ENCODE measurements at regions not wholly inside any gene's neighbourhood (a gene's known extent, or its start where the extent isn't known, plus 50 kb on each side); places are given as distances from the start of the nearest gene placed in this dataset.
"Not testable (repeated sequence)": the region's sequence is repeated elsewhere in the genome, so short reads cannot be mapped to it uniquely, and the experiment has no call there.

DNA sequence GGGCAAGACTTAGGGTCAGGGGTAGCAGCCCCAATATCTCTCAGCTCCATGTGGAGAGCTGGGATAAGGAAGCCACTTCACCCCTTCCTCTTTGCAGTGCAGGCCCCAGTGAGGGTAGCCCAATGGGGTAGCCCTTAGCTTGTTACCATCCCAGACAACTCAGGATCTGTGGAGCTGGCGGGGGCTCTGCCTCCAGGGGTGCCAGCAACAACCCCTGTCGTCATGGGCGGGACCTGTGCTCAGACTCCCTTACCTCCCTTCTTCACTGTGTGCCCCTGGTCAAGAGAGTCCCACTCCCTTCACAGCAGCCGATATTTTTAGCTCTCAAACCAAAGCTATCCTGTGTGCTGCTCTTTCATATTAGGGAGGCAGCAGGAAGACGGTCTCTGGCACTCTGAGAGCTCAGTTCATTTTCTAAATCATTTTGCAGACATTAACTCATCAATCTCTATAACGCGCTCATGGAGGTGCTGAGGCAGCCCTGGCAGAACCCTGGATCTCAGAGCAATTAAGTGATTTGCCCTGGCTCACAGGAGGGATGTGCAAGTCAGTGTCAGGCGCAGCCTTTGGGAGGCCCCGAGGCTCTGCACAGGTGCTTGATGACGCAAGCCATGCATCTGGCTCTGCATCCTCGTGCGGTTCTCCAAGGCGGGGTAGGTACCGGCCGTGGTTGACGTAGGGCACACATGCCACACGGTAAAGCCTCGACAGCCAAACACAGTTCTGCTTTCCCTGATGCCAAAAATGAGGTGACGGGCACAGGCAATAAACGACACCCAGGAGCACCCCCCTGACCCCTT, 357.6 kb downstream of the SHANK2 start:
- DNase-seq (ENCODE audit: low spot score) = no peak

- no peak for DNase-seq (ENCODE audit: low spot score)
These were observed 357.1 kb downstream of the SHANK2 start for GRCh38 chr11:70895366-70895670.

DNA sequence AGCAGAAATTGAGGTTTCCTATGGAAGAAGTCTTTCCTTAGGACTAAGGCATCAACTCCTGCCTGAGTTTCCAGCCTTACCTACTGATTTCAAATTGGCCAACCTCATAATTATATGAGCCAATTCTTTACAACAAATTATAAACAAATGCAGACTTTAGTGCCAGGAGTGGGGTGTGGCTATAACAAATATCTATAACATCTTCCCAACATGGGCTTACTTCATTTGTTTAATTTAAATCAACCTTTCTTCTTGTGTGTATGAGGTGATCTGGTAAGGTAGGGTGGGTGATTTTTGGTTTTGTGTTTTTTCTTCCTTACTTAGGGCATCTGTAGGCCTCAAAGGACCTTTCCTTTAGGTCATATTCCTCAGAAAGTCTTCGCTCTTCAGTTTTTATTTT, 354.9 kb downstream of the SHANK2 start:
- no peak for DNase-seq (ENCODE audit: low spot score)

GRCh38 chr11:70899616-70900015, 352.8 kb downstream of the SHANK2 start:
- DNase-seq (ENCODE audit: low spot score) = no peak

DNA sequence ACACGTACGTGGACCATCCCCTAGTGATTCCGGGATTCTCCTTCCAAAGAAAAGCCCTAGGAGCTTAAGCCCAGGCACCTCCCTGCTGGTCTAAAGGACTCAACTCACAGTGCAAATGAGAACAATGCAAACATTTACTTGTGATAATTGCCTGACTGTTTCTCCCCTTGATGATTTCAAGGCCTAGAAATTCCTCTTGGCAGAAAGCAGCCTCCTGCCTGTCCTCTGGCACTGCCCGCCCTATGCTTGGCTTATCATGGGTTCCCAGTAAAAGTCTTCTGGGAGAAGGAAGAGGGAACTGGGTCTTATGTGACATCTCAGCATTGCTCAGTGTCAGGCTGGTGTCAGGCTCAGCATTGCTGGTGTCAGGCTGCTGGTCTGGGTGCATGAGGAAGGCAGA, 351.8 kb downstream of the SHANK2 start:
- no peak for DNase-seq (ENCODE audit: low spot score)

GRCh38 chr11:70901951-70902521, 350.3 kb downstream of the SHANK2 start:
- no peak for DNase-seq (ENCODE audit: low spot score)

DNA sequence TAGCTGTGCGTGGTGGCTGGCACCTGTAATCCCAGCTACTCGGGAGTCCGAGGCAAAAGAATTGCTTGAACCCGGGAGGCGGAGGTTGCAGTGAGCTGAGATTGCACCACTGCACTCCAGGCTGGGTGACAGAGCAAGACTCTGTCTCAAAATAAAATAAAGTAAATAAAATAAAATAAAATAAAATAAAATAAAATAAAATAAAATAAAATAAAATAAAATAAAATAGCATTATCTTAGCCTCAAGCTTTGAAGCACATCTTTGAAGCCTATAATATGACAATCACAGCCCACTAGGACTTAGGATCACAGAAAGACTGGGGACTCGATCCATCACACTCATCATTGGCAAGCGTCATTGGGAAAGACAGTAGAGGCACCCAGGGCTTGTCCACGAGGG, 349.1 kb downstream of the SHANK2 start:
- DNase-seq (ENCODE audit: low spot score) = not testable (repeated sequence)

- DNase-seq (ENCODE audit: low spot score) = no peak
These were observed 346.3 kb downstream of the SHANK2 start for GRCh38 chr11:70906101-70906500.

GRCh38 chr11:70908223-70908622, 344.2 kb downstream of the SHANK2 start:
- no peak for DNase-seq (ENCODE audit: low spot score)

DNA sequence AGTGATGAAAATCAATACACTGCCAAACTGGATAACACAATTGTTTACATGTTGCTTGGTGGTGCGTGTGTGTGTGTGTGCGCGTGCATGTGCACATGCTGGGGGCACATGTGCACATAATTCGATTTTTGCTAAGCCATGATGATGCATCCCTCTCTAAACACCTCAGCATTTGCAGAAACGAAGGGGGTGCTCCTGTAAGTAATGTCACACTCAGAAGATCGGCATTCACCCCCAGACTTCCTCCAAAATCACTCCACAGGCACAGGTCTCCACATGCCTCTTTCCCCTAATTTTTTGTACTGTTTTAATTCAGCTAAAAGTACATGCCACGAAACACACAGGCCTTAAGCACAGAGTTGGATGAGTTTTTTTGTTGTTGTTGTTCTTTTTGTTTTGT, 341.5 kb downstream of the SHANK2 start:
- no peak for DNase-seq (ENCODE audit: low spot score)

DNA sequence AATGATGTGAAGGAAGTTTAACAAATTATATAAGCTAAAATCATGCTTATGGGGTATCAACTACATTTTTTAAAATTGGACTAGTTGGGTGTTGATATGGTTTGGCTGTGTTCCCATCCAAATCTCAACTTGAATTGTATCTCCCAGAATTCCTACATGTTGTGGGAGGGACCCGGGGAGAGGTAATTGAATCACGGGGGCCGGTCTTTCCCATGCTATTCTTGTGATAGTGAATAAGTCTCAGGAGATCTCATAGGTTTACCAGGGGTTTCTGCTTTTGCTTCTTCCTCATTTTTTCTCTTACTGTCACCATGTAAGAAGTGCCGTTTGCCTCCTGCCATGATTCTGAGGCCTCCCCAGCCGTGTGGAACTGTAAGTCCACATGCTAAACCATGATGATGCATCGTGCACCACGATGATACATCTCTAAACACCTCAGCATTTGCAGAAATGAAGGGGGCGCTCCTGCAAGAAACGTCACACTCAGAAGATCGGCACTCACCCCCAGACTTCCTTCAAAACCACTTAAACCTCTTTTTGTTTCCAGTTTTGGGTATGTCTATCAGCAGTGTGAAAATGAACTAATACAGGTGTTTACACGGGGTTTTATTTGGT, 340.0 kb downstream of the SHANK2 start:
- DNase-seq (ENCODE audit: low spot score) = no peak

DNA sequence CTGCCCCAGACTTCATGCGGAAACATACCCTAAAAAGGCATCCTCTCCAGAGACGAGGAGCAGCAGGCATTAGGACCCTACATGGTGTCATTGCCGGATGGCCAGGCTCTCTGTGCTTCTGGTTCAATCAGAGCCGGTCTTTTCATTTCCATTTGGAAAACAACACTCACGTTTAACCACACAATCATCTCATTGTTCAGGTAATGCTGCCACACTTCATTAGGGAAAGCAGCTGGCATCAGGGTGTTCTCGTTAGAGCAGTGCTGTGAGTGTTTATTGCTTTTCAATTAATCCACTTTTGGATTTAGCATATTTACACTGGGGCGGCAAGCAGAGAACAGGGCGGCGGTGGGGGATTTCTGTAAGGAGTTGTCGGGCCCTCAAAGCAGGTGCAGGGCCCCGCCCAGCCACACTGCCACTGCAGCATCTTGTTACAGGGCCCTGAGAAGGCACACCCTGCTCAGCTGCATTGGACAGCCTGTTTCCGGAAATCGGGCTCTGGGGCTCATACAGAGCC, 338.6 kb downstream of the SHANK2 start:
- DNase-seq (ENCODE audit: low spot score) = no peak

DNA sequence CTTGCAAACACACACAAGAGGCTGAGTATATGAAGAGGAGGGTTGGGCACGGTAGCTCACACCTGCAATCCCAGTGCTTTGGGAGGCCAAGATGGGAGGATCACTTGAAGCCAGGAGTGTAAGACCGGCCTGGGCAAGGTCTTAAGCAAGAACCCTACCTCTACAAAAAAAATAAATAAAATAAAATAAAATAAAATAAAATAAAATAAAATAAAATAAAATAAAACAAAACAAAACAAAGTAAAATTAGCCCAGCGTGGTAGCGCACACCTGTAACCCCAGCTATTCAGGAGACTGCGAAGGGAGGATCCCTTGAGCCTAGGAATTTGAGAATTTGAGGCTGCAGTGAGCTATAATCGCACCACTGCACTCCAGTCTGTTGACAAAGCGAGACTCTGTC, 337.9 kb downstream of the SHANK2 start:
- no peak for DNase-seq (ENCODE audit: low spot score)

DNA sequence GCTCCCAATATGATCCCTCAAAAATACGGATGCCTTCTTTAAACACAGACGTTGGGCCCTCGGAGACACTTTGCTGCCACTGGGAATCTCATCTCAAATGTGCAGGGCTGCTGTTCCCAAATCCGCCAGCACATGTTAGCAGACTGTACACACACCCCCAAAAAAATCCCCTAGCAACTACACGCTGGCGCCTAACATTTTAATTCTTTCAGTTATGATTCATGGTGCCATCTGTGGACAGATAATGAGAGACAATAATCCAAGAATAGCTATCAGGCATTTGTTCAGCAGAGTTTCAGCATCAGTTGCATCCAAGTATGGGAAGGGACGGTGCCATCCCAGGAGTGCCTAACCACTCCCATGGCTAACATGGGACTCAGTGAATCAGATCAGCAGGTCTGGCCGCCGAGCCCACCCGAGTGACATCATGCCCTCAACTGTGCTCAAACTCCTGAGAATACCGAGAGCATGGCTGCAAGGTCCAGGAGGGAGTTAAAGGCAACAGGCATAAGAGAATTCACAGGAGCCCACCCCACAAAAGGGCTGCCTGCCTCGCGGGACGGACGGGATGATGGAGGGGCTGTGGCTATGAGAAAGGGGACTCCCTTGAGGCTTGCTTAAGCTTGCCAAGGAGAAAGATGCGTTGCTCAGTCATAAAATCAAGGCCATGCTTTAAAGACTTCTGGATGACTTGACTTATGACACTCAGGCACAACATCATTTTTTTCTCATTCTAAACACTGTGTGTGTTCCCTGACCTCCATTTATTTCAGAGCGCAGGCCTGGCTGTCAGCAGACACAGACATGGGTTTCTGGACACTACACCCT, 337.0 kb downstream of the SHANK2 start:
- DNase-seq (ENCODE audit: low spot score) = no peak

GRCh38 chr11:70916351-70916750, 336.0 kb downstream of the SHANK2 start:
- DNase-seq (ENCODE audit: low spot score) = no peak

- no peak for DNase-seq (ENCODE audit: low spot score)
These were observed 334.1 kb downstream of the SHANK2 start for GRCh38 chr11:70918242-70918641.

DNA sequence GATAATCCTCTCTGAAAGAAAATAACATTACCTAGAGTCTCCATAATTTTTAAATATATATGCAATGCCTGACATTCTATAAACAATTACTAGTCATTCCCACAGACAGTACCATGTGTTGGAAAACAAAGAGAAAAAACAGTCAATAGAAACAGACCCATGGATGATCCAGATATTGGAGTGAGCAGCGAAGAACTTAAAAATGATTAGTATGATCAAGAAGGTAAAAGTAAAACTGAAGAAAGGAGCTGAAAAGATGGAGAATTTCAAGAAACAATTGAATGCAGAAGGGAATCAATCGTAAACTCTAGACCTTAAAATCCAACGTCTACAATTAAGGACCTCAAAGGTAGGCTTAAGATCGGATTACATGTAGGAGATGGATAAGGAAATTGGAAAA, 330.6 kb downstream of the SHANK2 start:
- DNase-seq (ENCODE audit: low spot score) = no peak

- no peak for DNase-seq (ENCODE audit: low spot score)
These were observed 328.3 kb downstream of the SHANK2 start for GRCh38 chr11:70924108-70924507.

GRCh38 chr11:70925238-70925637, 327.1 kb downstream of the SHANK2 start:
- no peak for DNase-seq (ENCODE audit: low spot score)

- DNase-seq (ENCODE audit: low spot score) = no peak
These were observed 325.7 kb downstream of the SHANK2 start for GRCh38 chr11:70926543-70927201.

DNA sequence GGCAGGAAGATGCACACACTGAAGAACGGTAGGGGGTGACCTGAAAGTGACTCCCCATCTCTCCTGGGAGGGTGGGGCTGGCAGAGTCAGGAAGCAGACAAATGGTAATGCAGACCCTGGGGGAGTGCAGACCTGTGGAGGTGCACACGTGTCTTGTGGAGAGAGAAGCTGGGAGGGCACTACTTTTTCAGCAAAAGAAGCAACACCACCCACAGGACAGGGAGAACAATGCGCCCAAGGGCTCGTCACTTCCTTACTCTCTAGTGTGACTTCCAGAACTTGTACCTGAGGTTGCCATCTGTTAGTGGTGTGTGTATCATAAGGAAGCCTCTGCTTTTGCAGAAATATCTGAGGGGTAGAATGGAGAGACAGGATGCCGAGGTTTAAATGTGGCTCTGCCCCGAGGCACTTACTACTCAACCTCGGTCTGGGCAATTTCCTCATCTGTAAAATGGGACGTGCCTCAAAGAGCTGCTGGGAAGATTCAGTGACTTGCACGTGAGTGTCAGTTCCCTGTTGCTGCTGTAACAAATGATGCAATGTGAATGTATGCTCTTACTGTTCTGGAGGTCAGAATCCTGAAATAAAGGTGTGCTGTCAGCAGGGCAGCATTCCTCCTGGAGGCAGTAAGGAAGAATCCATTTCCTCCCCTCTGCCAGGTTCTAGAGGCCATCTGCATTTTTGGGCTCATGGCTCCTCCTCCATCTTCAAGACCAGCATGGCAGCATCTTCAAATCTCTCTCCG, 323.4 kb downstream of the SHANK2 start:
- DNase-seq (ENCODE audit: low spot score) = no peak
